WERI-Rb-1 (cell line): ENCODE measurements at regions not wholly inside any gene's neighbourhood (a gene's known extent, or its start where the extent isn't known, plus 50 kb on each side); places are given as distances from the start of the nearest gene placed in this dataset.

Experiments
- DNase-seq: peaks from one replicate; pipeline ENCODE4 v3.0.0-alpha.2; 2020
- H3K27ac ChIP-seq: fragments of 250-450 bp; sonication (Bioruptor Pico); 2 replicates; pipeline ENCODE4 v1.5.1; 2020; ENCODE audit warnings: mild to moderate bottlenecking, moderate library complexity
- H3K27me3 ChIP-seq: fragments of 250-450 bp; sonication (Bioruptor Pico); 2 replicates; pipeline ENCODE4 v1.5.1; 2021; ENCODE audit warnings: mild to moderate bottlenecking, low read depth, moderate library complexity; ENCODE audit not compliant: insufficient read depth, severe bottlenecking
- H3K36me3 ChIP-seq: fragments of 250-450 bp; sonication (Bioruptor Pico); 2 replicates; pipeline ENCODE4 v1.5.1; 2020; ENCODE audit warnings: mild to moderate bottlenecking, moderate library complexity
- H3K4me3 ChIP-seq: 2 replicates; pipeline ENCODE4 v1.5.1; 2011; ENCODE audit warnings: low read depth, mild to moderate bottlenecking, control low read depth, low read length
- H3K9me3 ChIP-seq: fragments of 250-450 bp; sonication (Bioruptor Pico); 2 replicates; pipeline ENCODE4 v1.5.1; 2021; ENCODE audit warnings: mild to moderate bottlenecking, moderate library complexity; ENCODE audit not compliant: severe bottlenecking
- TF ChIP-seq, protein P1 (sequence below): IDR thresholded peaks from 2 replicates; pipeline ENCODE4 v1.5.1; 2011; ENCODE audit warnings: low read depth, mild to moderate bottlenecking, control low read depth, inconsistent platforms, low read length

GRCh38 chr20:40459299-40459698, 229.7 kb downstream of the MAFB start:
- no peak overlapping the region for H3K4me3 ChIP-seq
- H3K9me3 ChIP-seq: no peaks in the 10 kb centered on the region
- TF ChIP-seq, protein P1, sequence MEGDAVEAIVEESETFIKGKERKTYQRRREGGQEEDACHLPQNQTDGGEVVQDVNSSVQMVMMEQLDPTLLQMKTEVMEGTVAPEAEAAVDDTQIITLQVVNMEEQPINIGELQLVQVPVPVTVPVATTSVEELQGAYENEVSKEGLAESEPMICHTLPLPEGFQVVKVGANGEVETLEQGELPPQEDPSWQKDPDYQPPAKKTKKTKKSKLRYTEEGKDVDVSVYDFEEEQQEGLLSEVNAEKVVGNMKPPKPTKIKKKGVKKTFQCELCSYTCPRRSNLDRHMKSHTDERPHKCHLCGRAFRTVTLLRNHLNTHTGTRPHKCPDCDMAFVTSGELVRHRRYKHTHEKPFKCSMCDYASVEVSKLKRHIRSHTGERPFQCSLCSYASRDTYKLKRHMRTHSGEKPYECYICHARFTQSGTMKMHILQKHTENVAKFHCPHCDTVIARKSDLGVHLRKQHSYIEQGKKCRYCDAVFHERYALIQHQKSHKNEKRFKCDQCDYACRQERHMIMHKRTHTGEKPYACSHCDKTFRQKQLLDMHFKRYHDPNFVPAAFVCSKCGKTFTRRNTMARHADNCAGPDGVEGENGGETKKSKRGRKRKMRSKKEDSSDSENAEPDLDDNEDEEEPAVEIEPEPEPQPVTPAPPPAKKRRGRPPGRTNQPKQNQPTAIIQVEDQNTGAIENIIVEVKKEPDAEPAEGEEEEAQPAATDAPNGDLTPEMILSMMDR: no peak
- H3K27me3 ChIP-seq: peaks cover 39% of the 10 kb centered on the region
- H3K27ac ChIP-seq: no peak overlapping the region
- no peak for DNase-seq
- H3K36me3 ChIP-seq: no peaks in the 10 kb centered on the region

DNA sequence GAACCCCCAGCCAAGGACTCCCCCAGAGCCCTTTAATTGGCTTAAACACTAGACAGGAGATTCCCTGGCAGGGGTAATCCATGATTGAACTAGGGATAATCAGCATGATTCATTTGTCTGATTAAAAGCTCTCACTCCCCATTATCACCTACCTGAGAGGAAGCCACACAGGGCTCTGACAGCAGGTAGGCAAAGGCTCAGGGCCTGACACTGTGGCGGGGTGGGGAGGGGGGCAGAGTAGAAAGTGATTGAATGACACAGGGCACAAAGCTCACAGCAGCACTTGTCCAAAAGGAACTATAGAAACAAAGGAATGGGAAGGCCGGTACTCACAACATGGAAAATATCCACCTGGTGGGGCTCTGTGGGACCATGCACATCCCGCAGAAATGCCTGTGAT, 231.6 kb downstream of the MAFB start:
- H3K4me3 ChIP-seq: no peak overlapping the region
- no peaks in the 10 kb centered on the region for H3K9me3 ChIP-seq
- peaks cover 40% of the 10 kb centered on the region for H3K27me3 ChIP-seq
- no peaks in the 10 kb centered on the region for H3K36me3 ChIP-seq
- peak; percentile 62 for DNase-seq
- no peak overlapping the region for H3K27ac ChIP-seq
- TF ChIP-seq, protein P1: no peak

GRCh38 chr20:40452758-40453157, 236.3 kb downstream of the MAFB start:
- TF ChIP-seq, protein P1: no peak
- DNase-seq: no peak
- Histone ChIP-seq H3K27ac (no peak overlapping the region), H3K36me3 (no peaks in the 10 kb centered on the region), H3K9me3 (no peaks in the 10 kb centered on the region), H3K4me3 (no peak overlapping the region), H3K27me3 (peaks cover 59% of the 10 kb centered on the region)

GRCh38 chr20:40451552-40451951, 237.5 kb downstream of the MAFB start:
- no peak for DNase-seq
- no peaks in the 10 kb centered on the region for H3K36me3 ChIP-seq
- H3K9me3 ChIP-seq: no peaks in the 10 kb centered on the region
- no peak overlapping the region for H3K27ac ChIP-seq
- H3K4me3 ChIP-seq: no peak overlapping the region
- TF ChIP-seq, protein P1: no peak
- peaks cover 67% of the 10 kb centered on the region for H3K27me3 ChIP-seq

DNA sequence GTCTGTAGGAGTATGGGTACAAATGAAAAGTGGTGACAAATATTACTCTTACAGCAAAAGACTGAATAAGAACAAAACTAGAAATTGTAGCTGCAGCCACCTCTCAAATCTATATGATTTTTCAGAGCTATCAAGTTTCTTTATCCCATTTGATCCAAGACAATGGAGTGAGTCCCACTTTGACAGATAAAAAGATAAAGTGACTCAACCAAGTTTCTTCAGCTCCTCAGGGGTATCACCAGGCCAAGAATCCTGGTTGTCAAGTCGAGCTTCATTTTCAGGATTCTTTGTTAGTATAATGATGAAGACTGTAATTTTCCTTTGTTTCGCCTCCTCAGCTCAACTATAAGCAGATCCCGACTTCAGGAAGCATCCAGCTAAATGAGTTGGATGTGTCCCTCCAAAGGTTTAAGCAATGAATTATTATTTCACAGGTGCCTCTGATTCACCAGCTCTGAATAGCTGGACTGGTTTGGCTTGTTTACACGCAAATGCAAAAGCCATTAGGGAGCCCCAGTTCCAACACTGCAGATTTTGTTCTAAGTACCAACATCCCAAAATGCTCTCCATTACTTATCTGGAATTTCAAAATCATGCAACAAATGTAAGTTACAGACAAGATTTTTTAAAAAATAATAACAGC, 238.9 kb downstream of the MAFB start:
- H3K4me3 ChIP-seq: no peak overlapping the region
- no peak overlapping the region for H3K27ac ChIP-seq
- TF ChIP-seq, protein P1: no peak
- no peak for DNase-seq
- H3K36me3 ChIP-seq: no peaks in the 10 kb centered on the region
- peaks cover 68% of the 10 kb centered on the region for H3K27me3 ChIP-seq
- H3K9me3 ChIP-seq: no peaks in the 10 kb centered on the region

GRCh38 chr20:40449144-40449690, 239.8 kb downstream of the MAFB start:
- peaks cover 70% of the 10 kb centered on the region for H3K27me3 ChIP-seq
- TF ChIP-seq, protein P1: no peak
- no peaks in the 10 kb centered on the region for H3K9me3 ChIP-seq
- H3K36me3 ChIP-seq: no peaks in the 10 kb centered on the region
- H3K4me3 ChIP-seq: no peak overlapping the region
- H3K27ac ChIP-seq: no peak overlapping the region
- no peak for DNase-seq
